GM10266 (cell line): ENCODE measurements at regions not wholly inside any gene's neighbourhood (a gene's known extent, or its start where the extent isn't known, plus 50 kb on each side); places are given as distances from the start of the nearest gene placed in this dataset.

ENCODE experiments used
- DNase-seq: peaks from one replicate; pipeline ENCODE4 v3.0.0; 2012; ENCODE audit errors: extremely low spot score
- TF ChIP-seq, protein P1 (sequence below): IDR thresholded peaks from 2 replicates; pipeline ENCODE4 v1.5.1; 2012; ENCODE audit warnings: mild to moderate bottlenecking, low read depth; ENCODE audit not compliant: control insufficient read depth, insufficient read depth; ENCODE audit errors: missing control alignments

DNA sequence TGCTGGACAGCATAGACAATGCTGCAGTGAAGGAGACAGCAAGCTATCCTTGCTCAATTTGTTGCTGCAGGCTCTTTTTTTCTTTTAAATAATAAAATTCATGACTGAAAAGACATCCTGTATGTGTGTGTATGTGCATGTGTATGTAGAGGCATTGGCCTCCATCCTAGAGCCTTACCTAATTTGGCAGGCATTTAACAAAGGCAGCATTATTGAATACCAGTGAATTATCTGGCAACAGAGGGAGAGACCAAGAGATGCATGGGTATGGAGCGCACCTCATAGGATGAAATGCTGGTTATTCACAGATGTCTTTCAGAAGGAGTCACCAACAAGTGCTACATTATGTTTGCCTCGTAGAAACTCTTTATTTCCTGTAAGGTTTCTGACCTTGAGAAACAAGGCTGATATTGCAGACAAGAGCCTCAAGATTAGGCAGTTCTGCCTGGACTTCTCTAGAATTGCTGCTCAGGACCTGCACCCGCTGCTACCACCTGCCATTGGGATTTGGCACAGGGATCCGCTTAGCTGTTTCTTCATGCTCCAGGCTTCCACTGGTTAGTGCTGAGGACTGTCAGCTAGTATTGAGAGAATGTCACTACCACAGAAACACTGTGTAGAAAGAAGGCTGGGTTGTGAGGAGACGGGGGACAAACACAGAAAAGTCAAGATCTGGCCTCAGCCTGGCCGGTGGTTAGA, 247.7 kb upstream of the RFX3 start:
- TF ChIP-seq, protein P1, sequence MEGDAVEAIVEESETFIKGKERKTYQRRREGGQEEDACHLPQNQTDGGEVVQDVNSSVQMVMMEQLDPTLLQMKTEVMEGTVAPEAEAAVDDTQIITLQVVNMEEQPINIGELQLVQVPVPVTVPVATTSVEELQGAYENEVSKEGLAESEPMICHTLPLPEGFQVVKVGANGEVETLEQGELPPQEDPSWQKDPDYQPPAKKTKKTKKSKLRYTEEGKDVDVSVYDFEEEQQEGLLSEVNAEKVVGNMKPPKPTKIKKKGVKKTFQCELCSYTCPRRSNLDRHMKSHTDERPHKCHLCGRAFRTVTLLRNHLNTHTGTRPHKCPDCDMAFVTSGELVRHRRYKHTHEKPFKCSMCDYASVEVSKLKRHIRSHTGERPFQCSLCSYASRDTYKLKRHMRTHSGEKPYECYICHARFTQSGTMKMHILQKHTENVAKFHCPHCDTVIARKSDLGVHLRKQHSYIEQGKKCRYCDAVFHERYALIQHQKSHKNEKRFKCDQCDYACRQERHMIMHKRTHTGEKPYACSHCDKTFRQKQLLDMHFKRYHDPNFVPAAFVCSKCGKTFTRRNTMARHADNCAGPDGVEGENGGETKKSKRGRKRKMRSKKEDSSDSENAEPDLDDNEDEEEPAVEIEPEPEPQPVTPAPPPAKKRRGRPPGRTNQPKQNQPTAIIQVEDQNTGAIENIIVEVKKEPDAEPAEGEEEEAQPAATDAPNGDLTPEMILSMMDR = no peak
- no peak for DNase-seq

DNA sequence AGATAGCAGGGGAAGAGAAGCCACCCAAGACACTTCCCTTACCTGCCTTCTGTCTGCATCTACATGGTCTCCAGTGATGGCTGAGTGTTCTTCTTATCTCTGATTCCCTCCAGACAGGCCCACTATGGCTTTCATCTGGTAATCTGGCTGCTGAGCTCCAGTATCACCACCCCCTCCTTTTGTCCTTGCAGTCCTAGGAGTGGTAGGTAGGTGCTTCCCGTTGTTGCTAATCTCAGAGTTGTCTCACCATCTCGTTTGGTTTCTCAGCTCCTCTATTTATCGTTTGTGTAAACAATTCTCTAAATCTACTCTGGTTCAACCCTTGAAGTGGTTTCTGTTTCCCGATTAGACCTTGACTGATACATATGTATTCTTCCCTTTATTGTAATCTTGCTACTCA, 243.8 kb upstream of the RFX3 start:
- TF ChIP-seq, protein P1 = no peak
- DNase-seq = no peak

DNA sequence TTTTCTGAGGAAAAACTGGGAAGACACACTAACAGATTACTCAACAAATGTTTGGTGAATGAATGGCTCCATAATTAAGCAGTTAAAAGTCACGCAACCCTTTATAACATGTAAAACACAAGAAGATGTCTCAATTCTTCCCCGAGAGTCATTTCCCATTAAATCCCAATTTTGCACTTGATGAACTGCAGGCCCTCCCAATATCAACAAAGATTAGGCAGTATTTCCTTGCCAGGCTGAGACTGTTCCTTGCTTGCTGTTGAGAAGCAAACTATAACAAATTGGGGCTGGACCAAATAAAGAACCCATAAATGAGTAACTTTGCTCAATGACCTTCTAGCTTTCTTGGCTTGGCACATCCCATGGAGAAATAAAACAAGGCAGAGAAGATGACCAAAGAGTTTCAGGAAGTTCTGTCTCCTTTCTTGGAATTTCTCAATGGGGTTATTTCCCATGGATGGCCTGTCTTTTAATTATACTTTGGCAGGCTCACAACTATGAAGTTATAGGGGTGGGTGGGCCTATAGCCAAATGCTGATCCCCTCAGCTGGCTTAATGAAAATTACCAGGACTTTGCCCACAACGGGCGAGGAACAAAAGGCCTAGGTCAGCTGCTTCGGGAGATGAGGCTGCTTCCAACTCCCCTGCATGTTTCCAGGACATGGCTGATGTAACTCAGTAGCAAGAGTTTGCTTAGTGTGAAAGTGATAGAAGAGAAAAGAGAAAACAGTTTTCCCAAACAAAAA, 243.1 kb upstream of the RFX3 start:
- TF ChIP-seq, protein P1 = no peak
- DNase-seq = no peak

DNA sequence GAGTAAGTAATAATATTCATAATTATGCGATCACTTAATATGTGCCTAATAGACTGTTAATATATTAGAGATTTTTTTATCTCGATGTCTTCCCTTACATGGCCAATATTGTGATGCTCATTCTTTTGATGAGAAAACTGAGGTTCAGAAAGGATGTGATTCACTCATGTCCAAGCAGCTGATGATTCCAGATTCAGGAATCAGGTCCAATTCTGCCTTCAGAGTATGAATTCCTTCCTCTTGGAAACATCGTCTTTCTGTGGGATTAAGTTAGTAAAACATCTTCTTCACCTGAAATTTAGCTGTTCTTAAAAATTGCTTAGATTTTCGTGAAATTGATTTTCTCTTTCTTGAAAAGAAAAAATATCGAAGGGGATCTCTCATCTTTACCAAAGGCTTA, 242.5 kb upstream of the RFX3 start:
- no peak for DNase-seq
- TF ChIP-seq, protein P1 = no peak

DNA sequence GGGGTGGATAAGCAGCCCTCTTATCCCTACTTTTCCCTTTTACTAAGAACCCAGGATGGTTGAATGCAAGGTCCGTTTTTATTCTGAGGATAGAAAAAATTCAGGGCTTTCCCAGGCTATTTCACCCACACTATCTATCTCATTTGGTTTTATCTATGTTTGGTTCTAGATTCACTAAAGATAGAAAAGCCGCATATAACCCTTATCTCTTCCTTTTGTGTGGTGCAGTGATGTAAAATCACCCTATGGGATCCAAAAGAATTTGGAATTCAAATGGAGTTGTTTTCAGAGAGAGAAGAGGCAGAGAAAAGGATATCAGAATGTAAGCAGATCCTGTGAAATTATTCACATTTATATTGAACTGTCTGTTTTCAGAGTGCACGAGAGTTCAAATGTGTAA, 236.3 kb upstream of the RFX3 start:
- TF ChIP-seq, protein P1 = no peak
- no peak for DNase-seq

DNA sequence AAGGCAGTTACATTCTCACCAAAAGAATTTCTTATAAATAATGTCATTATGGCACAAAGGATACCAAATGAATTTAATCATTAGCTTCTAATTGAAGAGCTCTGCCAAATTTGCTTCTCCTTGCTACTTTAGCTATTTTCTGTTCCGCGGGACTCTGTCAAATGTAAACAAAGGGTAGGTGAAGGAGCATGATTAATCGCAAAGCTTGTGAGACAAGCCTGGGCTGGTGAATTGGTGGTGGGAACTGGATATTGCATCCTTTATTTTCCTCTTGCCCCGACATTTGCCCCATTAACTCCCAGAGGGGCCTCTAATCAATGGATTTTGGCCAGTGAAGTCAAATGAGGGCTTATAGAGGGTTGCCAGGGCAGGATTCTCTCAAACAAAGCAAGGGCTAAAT, 234.2 kb upstream of the RFX3 start:
- no peak for DNase-seq
- TF ChIP-seq, protein P1 = no peak
